OCI-LY7 (cell line): ENCODE measurements at regions not wholly inside any gene's neighbourhood (a gene's known extent, or its start where the extent isn't known, plus 50 kb on each side); places are given as distances from the start of the nearest gene placed in this dataset.

Experiments
- BruUV-seq: library from RNA; stranded (reverse); fragments of 400-500 nt; replicated peaks from 2 replicates; lab custom pipeline; 2021; lab: Mats Ljungman, UMichigan
- CTCF ChIA-PET: fragments of 300-600 bp; sonication (Branson Sonifier 250); formaldehyde crosslinking; loops from one replicate; lab custom pipeline; 2022; ENCODE audit warnings: antibody characterized with exemption; ENCODE audit not compliant: unreplicated experiment; lab: Charles Lee
- POLR2A ChIA-PET: fragments of 300-600 bp; sonication (Branson Sonifier 250); formaldehyde crosslinking; loops from one replicate; lab custom pipeline; 2022; ENCODE audit warnings: antibody characterized with exemption; lab: Charles Lee
- DNase-seq: peaks from one replicate; pipeline ENCODE4 v3.0.0-alpha.2; 2015; ENCODE audit warnings: low spot score
- H2AFZ ChIP-seq: fragments of 200-600 bp; sonication (generic), shearing (Covaris generic); 2 replicates; pipeline ENCODE4 v1.6.1; 2014; ENCODE audit warnings: mild to moderate bottlenecking, antibody characterized with exemption, low read length, moderate library complexity
- H3K27ac ChIP-seq: fragments of 200-600 bp; sonication (generic); 2 replicates; pipeline ENCODE4 v1.5.1; 2014; ENCODE audit warnings: mixed run types, low read depth, mild to moderate bottlenecking, moderate library complexity, low read length, inconsistent platforms; ENCODE audit not compliant: poor library complexity, severe bottlenecking
- H3K36me3 ChIP-seq: fragments of 200-600 bp; sonication (generic); 2 replicates; pipeline ENCODE4 v1.6.1; 2014; ENCODE audit warnings: mild to moderate bottlenecking, antibody characterized with exemption, low read length, moderate library complexity, mixed read lengths; ENCODE audit not compliant: insufficient read depth
- H3K4me1 ChIP-seq: fragments of 200-600 bp; sonication (generic); 2 replicates; pipeline ENCODE4 v1.5.1; 2014; ENCODE audit warnings: mild to moderate bottlenecking, low read length; ENCODE audit not compliant: insufficient read depth, poor library complexity, severe bottlenecking
- H3K4me2 ChIP-seq: fragments of 200-600 bp; sonication (generic); 2 replicates; pipeline ENCODE4 v1.6.1; 2014; ENCODE audit warnings: mild to moderate bottlenecking, low read length
- H3K4me3 ChIP-seq: fragments of 200-600 bp; sonication (generic); 2 replicates; pipeline ENCODE4 v1.5.1; 2014; ENCODE audit warnings: mild to moderate bottlenecking, low read depth, low read length; ENCODE audit not compliant: poor library complexity, severe bottlenecking
- H3K79me2 ChIP-seq: fragments of 200-600 bp; sonication (generic); 2 replicates; pipeline ENCODE4 v1.6.1; 2016; ENCODE audit warnings: low read depth, mild to moderate bottlenecking, low read length, moderate library complexity, mixed read lengths; ENCODE audit not compliant: insufficient read depth
- H3K9me2 ChIP-seq: fragments of 200-600 bp; sonication (generic); 2 replicates; pipeline ENCODE4 v1.6.1; 2016; ENCODE audit warnings: mild to moderate bottlenecking, low read length, mixed read lengths; ENCODE audit not compliant: insufficient read depth
- H3K9me3 ChIP-seq: fragments of 200-600 bp; sonication (generic); 2 replicates; pipeline ENCODE4 v1.6.1; 2014; ENCODE audit warnings: mild to moderate bottlenecking, mixed run types, low read length, mixed read lengths
- H4K20me1 ChIP-seq: fragments of 200-600 bp; sonication (generic); 2 replicates; pipeline ENCODE4 v1.6.1; 2014; ENCODE audit warnings: mild to moderate bottlenecking, antibody characterized with exemption, low read length, moderate library complexity, mixed read lengths; ENCODE audit not compliant: insufficient read depth
- CTCF ChIP-seq: fragments of 200-600 bp; sonication (generic); conservative IDR thresholded peaks from 2 replicates; pipeline ENCODE4 v1.5.1; 2014; ENCODE audit warnings: mild to moderate bottlenecking, antibody characterized with exemption, low read length, moderate library complexity, mixed read lengths
- EZH2phosphoT487 ChIP-seq: fragments of 200-600 bp; sonication (generic); IDR thresholded peaks from 2 replicates; pipeline ENCODE4 v1.6.1; 2018; ENCODE audit warnings: low read depth, borderline replicate concordance, mild to moderate bottlenecking, mixed run types, antibody characterized with exemption, low read length, moderate library complexity, mixed read lengths
- intact Hi-C: fragments of 100-400 bp; cut with micrococcal nuclease; formaldehyde crosslinking; loops from one replicate; pipeline ENCODE4 v1.10.0; 2022; ENCODE audit not compliant: unreplicated experiment

- POLR2A ChIA-PET, result no interaction called here
- H3K4me2 ChIP-seq, result no peak overlapping the region
- H3K27ac ChIP-seq, result no peak overlapping the region
- no peak overlapping the region for H2AFZ ChIP-seq
- H3K36me3 ChIP-seq, result no peaks in the 10 kb centered on the region
- H4K20me1 ChIP-seq, result no peaks in the 10 kb centered on the region
- DNase-seq, result no peak
- no peaks in the 10 kb centered on the region for H3K79me2 ChIP-seq
- BruUV-seq, result no TSS peak
- H3K9me2 ChIP-seq, result no peaks in the 10 kb centered on the region; the same call in 1 of the 2 replicates
- no peaks in the 10 kb centered on the region for H3K9me3 ChIP-seq
- intact Hi-C loops, result no loop called here
- TF ChIP-seq CTCF (no peak), EZH2phosphoT487 (no peak)
- H3K4me3 ChIP-seq, result no peak overlapping the region
- CTCF ChIA-PET, result no interaction called here
- H3K4me1 ChIP-seq, result no peaks in the 10 kb centered on the region
These were observed 729.0 kb downstream of the RFPL4B start for GRCh38 chr6:113076116-113076515.

GRCh38 chr6:113076816-113077215, 729.7 kb downstream of the RFPL4B start:
- BruUV-seq, result no TSS peak
- ChIA-PET POLR2A (no interaction called here), CTCF (no interaction called here)
- no peak overlapping the region for H2AFZ ChIP-seq
- H3K9me2 ChIP-seq, result no peaks in the 10 kb centered on the region; the same call in 1 of the 2 replicates
- no peak overlapping the region for H3K4me3 ChIP-seq
- intact Hi-C loops, result no loop called here
- no peaks in the 10 kb centered on the region for H4K20me1 ChIP-seq
- H3K79me2 ChIP-seq, result no peaks in the 10 kb centered on the region
- no peaks in the 10 kb centered on the region for H3K9me3 ChIP-seq
- no peaks in the 10 kb centered on the region for H3K4me1 ChIP-seq
- H3K27ac ChIP-seq, result no peak overlapping the region
- H3K36me3 ChIP-seq, result no peaks in the 10 kb centered on the region
- no peak for TF ChIP-seq EZH2phosphoT487
- no peak for TF ChIP-seq CTCF
- DNase-seq, result no peak
- H3K4me2 ChIP-seq, result no peak overlapping the region

- Histone ChIP-seq H3K36me3 (no peaks in the 10 kb centered on the region), H3K79me2 (no peaks in the 10 kb centered on the region), H3K9me2 (no peaks in the 10 kb centered on the region), H3K4me1 (no peaks in the 10 kb centered on the region), H3K27ac (no peak overlapping the region), H2AFZ (no peak overlapping the region), H3K4me3 (no peak overlapping the region), H3K9me3 (no peaks in the 10 kb centered on the region), H4K20me1 (no peaks in the 10 kb centered on the region), H3K4me2 (no peak overlapping the region)
- ChIA-PET POLR2A (interaction anchor here (0.7 kb wide), 1 partner anchor 174 kb away, joined by 5 read pairs; no protein-coding TSS in a partner anchor), CTCF (no interaction called here)
- TF ChIP-seq CTCF, result no peak
- TF ChIP-seq EZH2phosphoT487, result no peak
- no TSS peak for BruUV-seq
- DNase-seq, result no peak
- intact Hi-C loops, result no loop called here
These were observed 730.7 kb downstream of the RFPL4B start for GRCh38 chr6:113077794-113078193.
